ENCODE measurements at regions not wholly inside any gene's neighbourhood (a gene's known extent, or its start where the extent isn't known, plus 50 kb on each side); places are given as distances from the start of the nearest gene placed in this dataset.

DNA sequence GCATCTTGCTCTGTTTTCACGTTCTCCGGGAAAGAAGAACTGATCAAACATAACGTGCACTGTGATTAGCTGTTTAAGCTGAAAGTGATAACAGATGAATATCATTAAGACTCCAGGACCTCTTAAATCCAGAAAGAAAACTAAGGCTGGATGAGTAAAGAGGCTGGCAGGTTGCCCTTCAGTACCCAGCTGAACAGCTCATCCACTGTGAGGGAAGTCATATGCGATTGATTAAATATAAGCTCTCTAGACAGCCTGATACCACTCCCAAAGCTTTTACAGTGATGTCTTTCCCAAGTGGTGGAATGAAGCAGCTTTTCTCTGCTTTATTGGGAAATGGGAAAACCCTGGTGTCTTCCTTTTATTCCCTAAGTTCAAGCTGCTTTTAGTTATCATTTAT lies 116.9 kb downstream of the EFNB2 start (continued):
- no peak for TF ChIP-seq EZH2phosphoT487 (IDR thresholded peaks at IDR 0.05; ENCODE audit: unreplicated experiment)
- TF ChIP-seq JUNB (IDR thresholded peaks at IDR 0.05; ENCODE audit: unreplicated experiment): no peak

DNA sequence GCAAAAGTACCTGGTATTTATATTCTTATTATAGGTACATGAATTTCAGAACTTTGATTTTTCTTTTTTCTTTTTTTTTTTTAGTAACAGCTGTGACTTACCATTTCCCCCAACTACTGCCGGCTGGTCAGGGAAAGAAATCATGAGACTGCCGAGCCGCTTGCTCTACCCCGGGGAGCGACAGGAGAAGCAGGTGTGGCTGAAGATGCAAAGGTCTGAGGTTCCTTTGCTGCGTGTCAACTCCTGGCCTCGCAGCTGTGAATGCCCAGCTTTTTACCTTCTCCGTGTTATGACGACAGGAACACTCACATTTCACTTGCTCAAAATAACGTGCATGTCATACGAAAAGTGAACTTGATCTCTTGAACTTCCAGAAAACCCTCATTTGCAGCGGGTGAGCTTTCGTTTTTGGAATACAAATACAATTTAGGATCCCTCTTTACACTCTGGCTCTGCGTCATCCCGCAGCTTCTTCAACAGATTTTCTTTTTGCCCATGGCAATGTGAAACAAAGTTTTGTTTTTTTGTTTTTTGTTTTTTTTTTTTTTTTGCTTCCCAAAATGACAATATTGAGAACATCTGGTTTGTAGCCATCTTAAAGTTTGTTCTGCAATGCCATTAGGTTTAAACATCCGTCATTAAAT lies 117.9 kb downstream of the EFNB2 start:
- Mint-ChIP-seq H3K4me1 (peaks cover 28% of the 10 kb centered on the region), H3K27me3 (ENCODE audit: insufficient read depth, low read depth, poor library complexity) (peaks cover 5% of the 10 kb centered on the region)
- TF ChIP-seq, protein P1, sequence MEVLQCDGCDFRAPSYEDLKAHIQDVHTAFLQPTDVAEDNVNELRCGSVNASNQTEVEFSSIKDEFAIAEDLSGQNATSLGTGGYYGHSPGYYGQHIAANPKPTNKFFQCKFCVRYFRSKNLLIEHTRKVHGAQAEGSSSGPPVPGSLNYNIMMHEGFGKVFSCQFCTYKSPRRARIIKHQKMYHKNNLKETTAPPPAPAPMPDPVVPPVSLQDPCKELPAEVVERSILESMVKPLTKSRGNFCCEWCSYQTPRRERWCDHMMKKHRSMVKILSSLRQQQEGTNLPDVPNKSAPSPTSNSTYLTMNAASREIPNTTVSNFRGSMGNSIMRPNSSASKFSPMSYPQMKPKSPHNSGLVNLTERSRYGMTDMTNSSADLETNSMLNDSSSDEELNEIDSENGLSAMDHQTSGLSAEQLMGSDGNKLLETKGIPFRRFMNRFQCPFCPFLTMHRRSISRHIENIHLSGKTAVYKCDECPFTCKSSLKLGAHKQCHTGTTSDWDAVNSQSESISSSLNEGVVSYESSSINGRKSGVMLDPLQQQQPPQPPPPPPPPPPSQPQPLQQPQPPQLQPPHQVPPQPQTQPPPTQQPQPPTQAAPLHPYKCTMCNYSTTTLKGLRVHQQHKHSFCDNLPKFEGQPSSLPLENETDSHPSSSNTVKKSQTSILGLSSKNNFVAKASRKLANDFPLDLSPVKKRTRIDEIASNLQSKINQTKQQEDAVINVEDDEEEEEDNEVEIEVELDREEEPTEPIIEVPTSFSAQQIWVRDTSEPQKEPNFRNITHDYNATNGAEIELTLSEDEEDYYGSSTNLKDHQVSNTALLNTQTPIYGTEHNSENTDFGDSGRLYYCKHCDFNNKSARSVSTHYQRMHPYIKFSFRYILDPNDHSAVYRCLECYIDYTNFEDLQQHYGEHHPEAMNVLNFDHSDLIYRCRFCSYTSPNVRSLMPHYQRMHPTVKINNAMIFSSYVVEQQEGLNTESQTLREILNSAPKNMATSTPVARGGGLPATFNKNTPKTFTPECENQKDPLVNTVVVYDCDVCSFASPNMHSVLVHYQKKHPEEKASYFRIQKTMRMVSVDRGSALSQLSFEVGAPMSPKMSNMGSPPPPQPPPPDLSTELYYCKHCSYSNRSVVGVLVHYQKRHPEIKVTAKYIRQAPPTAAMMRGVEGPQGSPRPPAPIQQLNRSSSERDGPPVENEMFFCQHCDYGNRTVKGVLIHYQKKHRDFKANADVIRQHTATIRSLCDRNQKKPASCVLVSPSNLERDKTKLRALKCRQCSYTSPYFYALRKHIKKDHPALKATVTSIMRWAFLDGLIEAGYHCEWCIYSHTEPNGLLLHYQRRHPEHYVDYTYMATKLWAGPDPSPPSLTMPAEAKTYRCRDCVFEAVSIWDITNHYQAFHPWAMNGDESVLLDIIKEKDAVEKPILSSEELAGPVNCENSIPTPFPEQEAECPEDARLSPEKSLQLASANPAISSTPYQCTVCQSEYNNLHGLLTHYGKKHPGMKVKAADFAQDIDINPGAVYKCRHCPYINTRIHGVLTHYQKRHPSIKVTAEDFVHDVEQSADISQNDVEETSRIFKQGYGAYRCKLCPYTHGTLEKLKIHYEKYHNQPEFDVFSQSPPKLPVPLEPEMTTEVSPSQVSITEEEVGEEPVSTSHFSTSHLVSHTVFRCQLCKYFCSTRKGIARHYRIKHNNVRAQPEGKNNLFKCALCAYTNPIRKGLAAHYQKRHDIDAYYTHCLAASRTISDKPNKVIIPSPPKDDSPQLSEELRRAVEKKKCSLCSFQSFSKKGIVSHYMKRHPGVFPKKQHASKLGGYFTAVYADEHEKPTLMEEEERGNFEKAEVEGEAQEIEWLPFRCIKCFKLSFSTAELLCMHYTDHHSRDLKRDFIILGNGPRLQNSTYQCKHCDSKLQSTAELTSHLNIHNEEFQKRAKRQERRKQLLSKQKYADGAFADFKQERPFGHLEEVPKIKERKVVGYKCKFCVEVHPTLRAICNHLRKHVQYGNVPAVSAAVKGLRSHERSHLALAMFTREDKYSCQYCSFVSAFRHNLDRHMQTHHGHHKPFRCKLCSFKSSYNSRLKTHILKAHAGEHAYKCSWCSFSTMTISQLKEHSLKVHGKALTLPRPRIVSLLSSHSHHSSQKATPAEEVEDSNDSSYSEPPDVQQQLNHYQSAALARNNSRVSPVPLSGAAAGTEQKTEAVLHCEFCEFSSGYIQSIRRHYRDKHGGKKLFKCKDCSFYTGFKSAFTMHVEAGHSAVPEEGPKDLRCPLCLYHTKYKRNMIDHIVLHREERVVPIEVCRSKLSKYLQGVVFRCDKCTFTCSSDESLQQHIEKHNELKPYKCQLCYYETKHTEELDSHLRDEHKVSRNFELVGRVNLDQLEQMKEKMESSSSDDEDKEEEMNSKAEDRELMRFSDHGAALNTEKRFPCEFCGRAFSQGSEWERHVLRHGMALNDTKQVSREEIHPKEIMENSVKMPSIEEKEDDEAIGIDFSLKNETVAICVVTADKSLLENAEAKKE (CRISPR knock-in tag; IDR thresholded peaks at IDR 0.05): no peak
- no peak for TF ChIP-seq POLR2AphosphoS5 (IDR thresholded peaks at IDR 0.05; ENCODE audit: low read depth)
- TF ChIP-seq EZH2phosphoT487 (IDR thresholded peaks at IDR 0.05; ENCODE audit: unreplicated experiment): no peak
- TF ChIP-seq, protein P2, sequence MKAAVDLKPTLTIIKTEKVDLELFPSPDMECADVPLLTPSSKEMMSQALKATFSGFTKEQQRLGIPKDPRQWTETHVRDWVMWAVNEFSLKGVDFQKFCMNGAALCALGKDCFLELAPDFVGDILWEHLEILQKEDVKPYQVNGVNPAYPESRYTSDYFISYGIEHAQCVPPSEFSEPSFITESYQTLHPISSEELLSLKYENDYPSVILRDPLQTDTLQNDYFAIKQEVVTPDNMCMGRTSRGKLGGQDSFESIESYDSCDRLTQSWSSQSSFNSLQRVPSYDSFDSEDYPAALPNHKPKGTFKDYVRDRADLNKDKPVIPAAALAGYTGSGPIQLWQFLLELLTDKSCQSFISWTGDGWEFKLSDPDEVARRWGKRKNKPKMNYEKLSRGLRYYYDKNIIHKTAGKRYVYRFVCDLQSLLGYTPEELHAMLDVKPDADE (IDR thresholded peaks at IDR 0.05): no peak
- TF ChIP-seq, protein P3, sequence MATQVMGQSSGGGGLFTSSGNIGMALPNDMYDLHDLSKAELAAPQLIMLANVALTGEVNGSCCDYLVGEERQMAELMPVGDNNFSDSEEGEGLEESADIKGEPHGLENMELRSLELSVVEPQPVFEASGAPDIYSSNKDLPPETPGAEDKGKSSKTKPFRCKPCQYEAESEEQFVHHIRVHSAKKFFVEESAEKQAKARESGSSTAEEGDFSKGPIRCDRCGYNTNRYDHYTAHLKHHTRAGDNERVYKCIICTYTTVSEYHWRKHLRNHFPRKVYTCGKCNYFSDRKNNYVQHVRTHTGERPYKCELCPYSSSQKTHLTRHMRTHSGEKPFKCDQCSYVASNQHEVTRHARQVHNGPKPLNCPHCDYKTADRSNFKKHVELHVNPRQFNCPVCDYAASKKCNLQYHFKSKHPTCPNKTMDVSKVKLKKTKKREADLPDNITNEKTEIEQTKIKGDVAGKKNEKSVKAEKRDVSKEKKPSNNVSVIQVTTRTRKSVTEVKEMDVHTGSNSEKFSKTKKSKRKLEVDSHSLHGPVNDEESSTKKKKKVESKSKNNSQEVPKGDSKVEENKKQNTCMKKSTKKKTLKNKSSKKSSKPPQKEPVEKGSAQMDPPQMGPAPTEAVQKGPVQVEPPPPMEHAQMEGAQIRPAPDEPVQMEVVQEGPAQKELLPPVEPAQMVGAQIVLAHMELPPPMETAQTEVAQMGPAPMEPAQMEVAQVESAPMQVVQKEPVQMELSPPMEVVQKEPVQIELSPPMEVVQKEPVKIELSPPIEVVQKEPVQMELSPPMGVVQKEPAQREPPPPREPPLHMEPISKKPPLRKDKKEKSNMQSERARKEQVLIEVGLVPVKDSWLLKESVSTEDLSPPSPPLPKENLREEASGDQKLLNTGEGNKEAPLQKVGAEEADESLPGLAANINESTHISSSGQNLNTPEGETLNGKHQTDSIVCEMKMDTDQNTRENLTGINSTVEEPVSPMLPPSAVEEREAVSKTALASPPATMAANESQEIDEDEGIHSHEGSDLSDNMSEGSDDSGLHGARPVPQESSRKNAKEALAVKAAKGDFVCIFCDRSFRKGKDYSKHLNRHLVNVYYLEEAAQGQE (IDR thresholded peaks at IDR 0.05; ENCODE audit: unreplicated experiment): no peak
- TF ChIP-seq, protein P4, sequence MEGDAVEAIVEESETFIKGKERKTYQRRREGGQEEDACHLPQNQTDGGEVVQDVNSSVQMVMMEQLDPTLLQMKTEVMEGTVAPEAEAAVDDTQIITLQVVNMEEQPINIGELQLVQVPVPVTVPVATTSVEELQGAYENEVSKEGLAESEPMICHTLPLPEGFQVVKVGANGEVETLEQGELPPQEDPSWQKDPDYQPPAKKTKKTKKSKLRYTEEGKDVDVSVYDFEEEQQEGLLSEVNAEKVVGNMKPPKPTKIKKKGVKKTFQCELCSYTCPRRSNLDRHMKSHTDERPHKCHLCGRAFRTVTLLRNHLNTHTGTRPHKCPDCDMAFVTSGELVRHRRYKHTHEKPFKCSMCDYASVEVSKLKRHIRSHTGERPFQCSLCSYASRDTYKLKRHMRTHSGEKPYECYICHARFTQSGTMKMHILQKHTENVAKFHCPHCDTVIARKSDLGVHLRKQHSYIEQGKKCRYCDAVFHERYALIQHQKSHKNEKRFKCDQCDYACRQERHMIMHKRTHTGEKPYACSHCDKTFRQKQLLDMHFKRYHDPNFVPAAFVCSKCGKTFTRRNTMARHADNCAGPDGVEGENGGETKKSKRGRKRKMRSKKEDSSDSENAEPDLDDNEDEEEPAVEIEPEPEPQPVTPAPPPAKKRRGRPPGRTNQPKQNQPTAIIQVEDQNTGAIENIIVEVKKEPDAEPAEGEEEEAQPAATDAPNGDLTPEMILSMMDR (conservative IDR thresholded peaks at IDR 0.05; ENCODE audit: low read depth in 2 of 2): no peak
- no peak for TF ChIP-seq JUNB (IDR thresholded peaks at IDR 0.05; ENCODE audit: unreplicated experiment)
- TF ChIP-seq CREB1 (CRISPR knock-in tag; IDR thresholded peaks at IDR 0.05; ENCODE audit: low read depth): no peak
- TF ChIP-seq EZH2 (IDR thresholded peaks at IDR 0.05; ENCODE audit: low read depth, unreplicated experiment): no peak
- TF ChIP-seq ZNF331 (CRISPR knock-in tag; IDR thresholded peaks at IDR 0.05; ENCODE audit: low read depth): no peak
- no peak for TF ChIP-seq NANOG (IDR thresholded peaks at IDR 0.05; ENCODE audit: borderline replicate concordance)
- no peak for TF ChIP-seq STAT1 (IDR thresholded peaks at IDR 0.05; ENCODE audit: unreplicated experiment)

More for the DNA sequence above, 117.9 kb downstream of the EFNB2 start:
- ATAC-seq (peak; percentile 71), DNase-seq (ENCODE audit: low spot score) (no peak)
- 0 out of 3 replicates have a peak overlapping the region, but pooled peaks have one; percentile 14 for H3K4me3 Mint-ChIP-seq
- Histone ChIP-seq H3K36me3 (ENCODE audit: insufficient read depth) (no peaks in the 10 kb centered on the region), H3F3A (replicated peaks; ENCODE audit: low read depth) (no peaks in the 10 kb centered on the region), H3K79me2 (replicated peaks; ENCODE audit: insufficient read depth) (no peaks in the 10 kb centered on the region), H3K4me3 (no peak overlapping the region), H3K4me1 (ENCODE audit: insufficient read depth) (peaks cover 21% of the 10 kb centered on the region; the same call in 1 of the 2 replicates), H3K27me3 (ENCODE audit: insufficient read depth) (no peaks in the 10 kb centered on the region), H2AFZ (peak overlapping the region; percentile 49; the same call in 1 of the 2 replicates), H4K20me1 (replicated peaks; ENCODE audit: insufficient read depth) (no peaks in the 10 kb centered on the region), H3K4me2 (no peak overlapping the region), H3K9me2 (ENCODE audit: insufficient read depth) (0 out of 2 replicates have a peak, but pooled peaks cover 3% of the 10 kb centered on the region), H3K27ac (ENCODE audit: low read depth) (no peak overlapping the region)
- H3K36me3 Mint-ChIP-seq (ENCODE audit: low read depth): no peaks in the 10 kb centered on the region
- H3K9me3 Mint-ChIP-seq: no peaks in the 10 kb centered on the region
- no peak overlapping the region for H3K27ac Mint-ChIP-seq

Data from GM23338 (cell line).